Astrocyte (in vitro differentiated cells and primary cell): ENCODE measurements at regions not wholly inside any gene's neighbourhood (a gene's known extent, or its start where the extent isn't known, plus 50 kb on each side); places are given as distances from the start of the nearest gene placed in this dataset.

ENCODE experiments used
- DNase-seq: peaks from one replicate; pipeline ENCODE4 v3.0.0-alpha.2; 2010; ENCODE audit warnings: low read depth
- FAIRE-seq: peaks from 2 replicates; lab custom pipeline; 2011; peaks lifted over from hg19 to GRCh38; lab: Jason Lieb, UNC
- H2AFZ ChIP-seq: 2 replicates; pipeline ENCODE4 v1.6.0; 2012; ENCODE audit warnings: low read depth, low read length, inconsistent platforms
- H3K27ac ChIP-seq: 2 replicates; pipeline ENCODE4 v1.5.1; 2011; ENCODE audit warnings: low read depth, low read length, inconsistent platforms
- H3K27me3 ChIP-seq: 2 replicates; pipeline ENCODE4 v1.6.0; 2011; ENCODE audit warnings: low read length, inconsistent platforms; ENCODE audit not compliant: insufficient read depth
- H3K36me3 ChIP-seq: 2 replicates; pipeline ENCODE4 v1.5.1; 2011; ENCODE audit warnings: low read length, inconsistent platforms; ENCODE audit not compliant: insufficient read depth
- H3K4me1 ChIP-seq: 2 replicates; pipeline ENCODE4 v1.5.1; 2011; ENCODE audit warnings: low read length, inconsistent platforms; ENCODE audit not compliant: insufficient read depth
- H3K4me2 ChIP-seq: 2 replicates; pipeline ENCODE4 v1.6.0; 2012; ENCODE audit warnings: low read length, inconsistent platforms
- H3K4me3 ChIP-seq: 2 replicates; pipeline ENCODE4 v1.5.1; 2011; ENCODE audit warnings: low read depth, mild to moderate bottlenecking, low read length, inconsistent platforms; ENCODE audit not compliant: insufficient read depth
- H3K79me2 ChIP-seq: 2 replicates; pipeline ENCODE4 v1.6.0; 2012; ENCODE audit warnings: mild to moderate bottlenecking, low read length, inconsistent platforms; ENCODE audit not compliant: insufficient read depth
- H3K9ac ChIP-seq: 2 replicates; pipeline ENCODE4 v1.6.0; 2012; ENCODE audit warnings: mild to moderate bottlenecking, low read length, inconsistent platforms
- H3K9me3 ChIP-seq: 2 replicates; pipeline ENCODE4 v1.5.1; 2012; ENCODE audit warnings: low read depth, mild to moderate bottlenecking, low read length, inconsistent platforms; ENCODE audit not compliant: insufficient read depth
- H4K20me1 ChIP-seq: 2 replicates; pipeline ENCODE4 v1.6.0; 2012; ENCODE audit warnings: low read length, inconsistent platforms; ENCODE audit not compliant: insufficient read depth
- H3K27ac Mint-ChIP-seq: one replicate; pipeline ENCODE4 v1.8.0; 2021; ENCODE audit warnings: mild to moderate bottlenecking, mixed read lengths; ENCODE audit not compliant: unreplicated experiment
- H3K27me3 Mint-ChIP-seq: one replicate; pipeline ENCODE4 v1.8.0; 2021; ENCODE audit warnings: low read depth, mixed read lengths; ENCODE audit not compliant: unreplicated experiment
- H3K36me3 Mint-ChIP-seq: one replicate; pipeline ENCODE4 v1.8.0; 2021; ENCODE audit warnings: low read depth, mixed read lengths; ENCODE audit not compliant: unreplicated experiment
- H3K4me1 Mint-ChIP-seq: one replicate; pipeline ENCODE4 v1.8.0; 2021; ENCODE audit warnings: low read depth, mixed read lengths; ENCODE audit not compliant: unreplicated experiment
- H3K4me3 Mint-ChIP-seq: one replicate; pipeline ENCODE4 v1.8.0; 2021; ENCODE audit warnings: mild to moderate bottlenecking, moderate library complexity, mixed read lengths; ENCODE audit not compliant: unreplicated experiment
- H3K9me3 Mint-ChIP-seq: one replicate; pipeline ENCODE4 v1.8.0; 2021; ENCODE audit warnings: mild to moderate bottlenecking, mixed read lengths; ENCODE audit not compliant: unreplicated experiment
- EZH2 ChIP-seq: IDR thresholded peaks from 2 replicates; pipeline ENCODE4 v1.6.1; 2012; ENCODE audit warnings: mild to moderate bottlenecking, low read length, inconsistent platforms; ENCODE audit not compliant: insufficient read depth
- TF ChIP-seq, protein P1 (sequence below): IDR thresholded peaks from 2 replicates; pipeline ENCODE4 v1.5.1; 2011; ENCODE audit warnings: low read depth, mild to moderate bottlenecking, inconsistent platforms, low read length, moderate library complexity; ENCODE audit not compliant: insufficient read depth

GRCh38 chr5:6829150-6829784 is 116.0 kb downstream of the TENT4A start:
- H2AFZ ChIP-seq, result no peak overlapping the region
- no peak for TF ChIP-seq EZH2
- TF ChIP-seq, protein P1, sequence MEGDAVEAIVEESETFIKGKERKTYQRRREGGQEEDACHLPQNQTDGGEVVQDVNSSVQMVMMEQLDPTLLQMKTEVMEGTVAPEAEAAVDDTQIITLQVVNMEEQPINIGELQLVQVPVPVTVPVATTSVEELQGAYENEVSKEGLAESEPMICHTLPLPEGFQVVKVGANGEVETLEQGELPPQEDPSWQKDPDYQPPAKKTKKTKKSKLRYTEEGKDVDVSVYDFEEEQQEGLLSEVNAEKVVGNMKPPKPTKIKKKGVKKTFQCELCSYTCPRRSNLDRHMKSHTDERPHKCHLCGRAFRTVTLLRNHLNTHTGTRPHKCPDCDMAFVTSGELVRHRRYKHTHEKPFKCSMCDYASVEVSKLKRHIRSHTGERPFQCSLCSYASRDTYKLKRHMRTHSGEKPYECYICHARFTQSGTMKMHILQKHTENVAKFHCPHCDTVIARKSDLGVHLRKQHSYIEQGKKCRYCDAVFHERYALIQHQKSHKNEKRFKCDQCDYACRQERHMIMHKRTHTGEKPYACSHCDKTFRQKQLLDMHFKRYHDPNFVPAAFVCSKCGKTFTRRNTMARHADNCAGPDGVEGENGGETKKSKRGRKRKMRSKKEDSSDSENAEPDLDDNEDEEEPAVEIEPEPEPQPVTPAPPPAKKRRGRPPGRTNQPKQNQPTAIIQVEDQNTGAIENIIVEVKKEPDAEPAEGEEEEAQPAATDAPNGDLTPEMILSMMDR, result no peak
- no peak overlapping the region for H3K4me3 Mint-ChIP-seq
- no peaks in the 10 kb centered on the region for H4K20me1 ChIP-seq
- no peak overlapping the region for H3K27ac ChIP-seq
- no peaks in the 10 kb centered on the region for H3K36me3 ChIP-seq
- peaks cover 19% of the 10 kb centered on the region for H3K9me3 ChIP-seq
- no peaks in the 10 kb centered on the region for H3K9me3 Mint-ChIP-seq
- no peaks in the 10 kb centered on the region for H3K4me1 Mint-ChIP-seq
- peak overlapping the region; percentile 50 for H3K27ac Mint-ChIP-seq
- peaks cover 2% of the 10 kb centered on the region for H3K36me3 Mint-ChIP-seq
- no peak overlapping the region for H3K4me3 ChIP-seq
- no peak for DNase-seq
- H3K9ac ChIP-seq, result no peak overlapping the region
- no peaks in the 10 kb centered on the region for H3K27me3 ChIP-seq
- no peak for FAIRE-seq
- H3K79me2 ChIP-seq, result no peaks in the 10 kb centered on the region
- no peaks in the 10 kb centered on the region for H3K4me1 ChIP-seq
- no peak overlapping the region for H3K4me2 ChIP-seq
- peaks cover 14% of the 10 kb centered on the region for H3K27me3 Mint-ChIP-seq

GRCh38 chr5:6830643-6831239 is 117.5 kb downstream of the TENT4A start:
- no peak for FAIRE-seq
- Histone ChIP-seq H3K36me3 (no peaks in the 10 kb centered on the region), H3K4me2 (no peak overlapping the region), H3K79me2 (no peaks in the 10 kb centered on the region), H3K27ac (no peak overlapping the region), H3K4me3 (no peak overlapping the region), H2AFZ (no peak overlapping the region), H3K9me3 (peaks cover 19% of the 10 kb centered on the region), H3K27me3 (no peaks in the 10 kb centered on the region), H3K4me1 (no peaks in the 10 kb centered on the region), H3K9ac (no peak overlapping the region), H4K20me1 (no peaks in the 10 kb centered on the region)
- no peak for TF ChIP-seq EZH2
- TF ChIP-seq, protein P1, result no peak
- Mint-ChIP-seq H3K36me3 (peaks cover 2% of the 10 kb centered on the region), H3K4me3 (no peak overlapping the region), H3K4me1 (no peaks in the 10 kb centered on the region), H3K27me3 (peaks cover 14% of the 10 kb centered on the region), H3K9me3 (peaks cover 5% of the 10 kb centered on the region), H3K27ac (no peak overlapping the region)
- no peak for DNase-seq
